ENCODE measurements at regions not wholly inside any gene's neighbourhood (a gene's known extent, or its start where the extent isn't known, plus 50 kb on each side); places are given as distances from the start of the nearest gene placed in this dataset.

GRCh38 chr1:239536165-239536849 lies 149.9 kb downstream of the CHRM3 start:
- DNase-seq = no peak
- TF ChIP-seq POLR2A (IDR thresholded peaks at IDR 0.05) = no peak
- TF ChIP-seq CTCF (IDR thresholded peaks at IDR 0.05) = no peak
- Histone ChIP-seq H3K36me3 (no peaks in the 10 kb centered on the region), H3K27me3 (no peaks in the 10 kb centered on the region), H3K27ac (no peak overlapping the region), H3K4me3 (no peak overlapping the region), H3K4me1 (peaks cover 0 to 11% (median 9%) of the 10 kb centered on the region in 3 donors), H3K9me3 (no peaks in the 10 kb centered on the region)
- intact Hi-C loops (cut with DNase I) = no loop called here
- WGBS, 2 donors = 49 to 59% methylated on average over 5 of the region's 5 CpGs

GRCh38 chr1:239537795-239538194 lies 151.4 kb downstream of the CHRM3 start:
- H3K9me3 ChIP-seq = no peaks in the 10 kb centered on the region
- WGBS, 2 donors = 25 to 35% methylated on average over 3 of the region's 3 CpGs
- peaks cover 0 to 11% (median 9%) of the 10 kb centered on the region in 3 donors for H3K4me1 ChIP-seq
- intact Hi-C loops (cut with DNase I) = no loop called here
- DNase-seq = no peak
- no peak overlapping the region for H3K4me3 ChIP-seq
- H3K27me3 ChIP-seq = no peaks in the 10 kb centered on the region
- H3K27ac ChIP-seq = no peak overlapping the region
- TF ChIP-seq CTCF (IDR thresholded peaks at IDR 0.05) (no peak), POLR2A (IDR thresholded peaks at IDR 0.05) (no peak)
- H3K36me3 ChIP-seq = no peaks in the 10 kb centered on the region

- H3K36me3 ChIP-seq = no peaks in the 10 kb centered on the region
- no peaks in the 10 kb centered on the region for H3K27me3 ChIP-seq
- no peak for TF ChIP-seq CTCF (IDR thresholded peaks at IDR 0.05)
- no peak for TF ChIP-seq POLR2A (IDR thresholded peaks at IDR 0.05)
- intact Hi-C loops (cut with DNase I) = no loop called here
- no peak overlapping the region for H3K27ac ChIP-seq
- H3K9me3 ChIP-seq = no peaks in the 10 kb centered on the region
- H3K4me3 ChIP-seq = no peak overlapping the region
- H3K4me1 ChIP-seq = peaks cover 0 to 11% (median 9%) of the 10 kb centered on the region in 3 donors
- WGBS, 2 donors = 44 to 51% methylated on average over 2 of the region's 2 CpGs
- no peak for DNase-seq
Observed at GRCh38 chr1:239538239-239538988, 152.0 kb downstream of the CHRM3 start.

GRCh38 chr1:239539051-239539450 lies 152.7 kb downstream of the CHRM3 start:
- TF ChIP-seq POLR2A (IDR thresholded peaks at IDR 0.05) (no peak), CTCF (IDR thresholded peaks at IDR 0.05) (no peak)
- 89 to 93% methylated on average over 2 of the region's 2 CpGs for WGBS, 2 donors
- Histone ChIP-seq H3K27ac (no peak overlapping the region), H3K9me3 (no peaks in the 10 kb centered on the region), H3K36me3 (no peaks in the 10 kb centered on the region), H3K27me3 (no peaks in the 10 kb centered on the region), H3K4me1 (peaks cover 0 to 11% (median 9%) of the 10 kb centered on the region in 3 donors), H3K4me3 (no peak overlapping the region)
- no peak for DNase-seq
- intact Hi-C loops (cut with DNase I) = no loop called here

- no peak overlapping the region for H3K27ac ChIP-seq
- H3K4me3 ChIP-seq = no peak overlapping the region
- TF ChIP-seq CTCF (IDR thresholded peaks at IDR 0.05) (no peak), POLR2A (IDR thresholded peaks at IDR 0.05) (no peak)
- no peak for DNase-seq
- H3K4me1 ChIP-seq = peaks cover 0 to 11% (median 9%) of the 10 kb centered on the region in 3 donors
- no peaks in the 10 kb centered on the region for H3K27me3 ChIP-seq
- intact Hi-C loops (cut with DNase I) = no loop called here
- H3K9me3 ChIP-seq = no peaks in the 10 kb centered on the region
- WGBS, 2 donors = 60 to 73% methylated on average over 4 of the region's 4 CpGs
- H3K36me3 ChIP-seq = no peaks in the 10 kb centered on the region
Observed at GRCh38 chr1:239539812-239540211, 153.4 kb downstream of the CHRM3 start.

Measured in esophagus squamous epithelium (tissue), 5 donors.